ENCODE measurements at regions not wholly inside any gene's neighbourhood (a gene's known extent, or its start where the extent isn't known, plus 50 kb on each side); places are given as distances from the start of the nearest gene placed in this dataset.

- ChIA-PET POLR2A (no interaction called here), CTCF (no interaction called here)
- no peaks in the 10 kb centered on the region for H3K9me3 ChIP-seq (replicated peaks; ENCODE audit: control insufficient read depth, insufficient read depth, low read length)
- H3K4me3 ChIP-seq (replicated peaks in 1 of 3; ENCODE audit: insufficient read depth in 1 of 3, low read depth in 1 of 3, low read length in 3 of 3): no peak overlapping the region
- BruUV-seq (replicated peaks): no TSS peak
- FAIRE-seq: no peak
- no peak for DNase-seq (ENCODE audit: low read depth, low spot score)
- no peak for TF ChIP-seq FOS (IDR thresholded peaks at IDR 0.05; ENCODE audit: borderline replicate concordance, insufficient read depth, low read length)
- no peak overlapping the region for H3K4me2 ChIP-seq (ENCODE audit: insufficient read depth, low read length)
- H2AFZ ChIP-seq (ENCODE audit: low read depth, low read length): no peak overlapping the region
- H4K20me1 ChIP-seq (replicated peaks; ENCODE audit: control insufficient read depth, extremely low read depth, insufficient read depth, low read length): no peaks in the 10 kb centered on the region
- no peaks in the 10 kb centered on the region for H3K36me3 ChIP-seq (ENCODE audit: control insufficient read depth in 2 of 2, extremely low read depth in 1 of 2, insufficient read depth in 2 of 2, low read length in 2 of 2)
- no peak overlapping the region for H3K27ac ChIP-seq (ENCODE audit: insufficient read depth, low read depth, low read length)
- intact Hi-C loops (cut with micrococcal nuclease): no loop called here
- dilution Hi-C loops (cut with MboI; ENCODE audit: extremely low pct_ligation_motif_present, low sequenced_read_pairs): no loop called here
- H3K27me3 ChIP-seq (ENCODE audit: control insufficient read depth in 2 of 2, insufficient read depth in 2 of 2, low read length in 2 of 2): no peaks in the 10 kb centered on the region
- no peaks in the 10 kb centered on the region for H3K9me1 ChIP-seq (replicated peaks; ENCODE audit: control insufficient read depth, extremely low read depth, insufficient read depth, low read length)
- H3K79me2 ChIP-seq (ENCODE audit: control insufficient read depth, insufficient read depth, low read length): no peaks in the 10 kb centered on the region
- no peaks in the 10 kb centered on the region for H3K4me1 ChIP-seq (ENCODE audit: control insufficient read depth, extremely low read depth, insufficient read depth, low read length)
- H3K9ac ChIP-seq (replicated peaks; ENCODE audit: extremely low read depth, insufficient read depth, low read length): no peak overlapping the region
Observed at GRCh38 chr6:102582569-102582968, 1189.1 kb downstream of the GRIK2 start.

GRCh38 chr6:102581378-102582124 lies 1188.0 kb downstream of the GRIK2 start:
- no peaks in the 10 kb centered on the region for H3K79me2 ChIP-seq (ENCODE audit: control insufficient read depth, insufficient read depth, low read length)
- CTCF ChIA-PET: no interaction called here
- no peak overlapping the region for H2AFZ ChIP-seq (ENCODE audit: low read depth, low read length)
- H3K27ac ChIP-seq (ENCODE audit: insufficient read depth, low read depth, low read length): no peak overlapping the region
- H3K27me3 ChIP-seq (ENCODE audit: control insufficient read depth in 2 of 2, insufficient read depth in 2 of 2, low read length in 2 of 2): no peaks in the 10 kb centered on the region
- H3K4me3 ChIP-seq (replicated peaks in 1 of 3; ENCODE audit: insufficient read depth in 1 of 3, low read depth in 1 of 3, low read length in 3 of 3): no peak overlapping the region
- H3K9ac ChIP-seq (replicated peaks; ENCODE audit: extremely low read depth, insufficient read depth, low read length): no peak overlapping the region
- BruUV-seq (replicated peaks): no TSS peak
- no peaks in the 10 kb centered on the region for H4K20me1 ChIP-seq (replicated peaks; ENCODE audit: control insufficient read depth, extremely low read depth, insufficient read depth, low read length)
- DNase-seq (ENCODE audit: low read depth, low spot score) (no peak), FAIRE-seq (no peak)
- H3K36me3 ChIP-seq (ENCODE audit: control insufficient read depth in 2 of 2, extremely low read depth in 1 of 2, insufficient read depth in 2 of 2, low read length in 2 of 2): no peaks in the 10 kb centered on the region
- H3K9me1 ChIP-seq (replicated peaks; ENCODE audit: control insufficient read depth, extremely low read depth, insufficient read depth, low read length): no peaks in the 10 kb centered on the region
- H3K4me1 ChIP-seq (ENCODE audit: control insufficient read depth, extremely low read depth, insufficient read depth, low read length): no peaks in the 10 kb centered on the region
- POLR2A ChIA-PET: no interaction called here
- H3K4me2 ChIP-seq (ENCODE audit: insufficient read depth, low read length): no peak overlapping the region
- dilution Hi-C loops (cut with MboI; ENCODE audit: extremely low pct_ligation_motif_present, low sequenced_read_pairs) (no loop called here), intact Hi-C loops (cut with micrococcal nuclease) (no loop called here)
- TF ChIP-seq JUN (IDR thresholded peaks at IDR 0.05; ENCODE audit: borderline replicate concordance, insufficient read depth, insufficient read length, low read depth): no peak
- TF ChIP-seq EZH2 (IDR thresholded peaks at IDR 0.05; ENCODE audit: borderline replicate concordance, low read depth, low read length, severe bottlenecking): no peak
- TF ChIP-seq MYC (IDR thresholded peaks at IDR 0.05; ENCODE audit: low read depth, low read length): no peak
- TF ChIP-seq FOS (IDR thresholded peaks at IDR 0.05; ENCODE audit: borderline replicate concordance, insufficient read depth, low read length): no peak
- TF ChIP-seq, protein P1, sequence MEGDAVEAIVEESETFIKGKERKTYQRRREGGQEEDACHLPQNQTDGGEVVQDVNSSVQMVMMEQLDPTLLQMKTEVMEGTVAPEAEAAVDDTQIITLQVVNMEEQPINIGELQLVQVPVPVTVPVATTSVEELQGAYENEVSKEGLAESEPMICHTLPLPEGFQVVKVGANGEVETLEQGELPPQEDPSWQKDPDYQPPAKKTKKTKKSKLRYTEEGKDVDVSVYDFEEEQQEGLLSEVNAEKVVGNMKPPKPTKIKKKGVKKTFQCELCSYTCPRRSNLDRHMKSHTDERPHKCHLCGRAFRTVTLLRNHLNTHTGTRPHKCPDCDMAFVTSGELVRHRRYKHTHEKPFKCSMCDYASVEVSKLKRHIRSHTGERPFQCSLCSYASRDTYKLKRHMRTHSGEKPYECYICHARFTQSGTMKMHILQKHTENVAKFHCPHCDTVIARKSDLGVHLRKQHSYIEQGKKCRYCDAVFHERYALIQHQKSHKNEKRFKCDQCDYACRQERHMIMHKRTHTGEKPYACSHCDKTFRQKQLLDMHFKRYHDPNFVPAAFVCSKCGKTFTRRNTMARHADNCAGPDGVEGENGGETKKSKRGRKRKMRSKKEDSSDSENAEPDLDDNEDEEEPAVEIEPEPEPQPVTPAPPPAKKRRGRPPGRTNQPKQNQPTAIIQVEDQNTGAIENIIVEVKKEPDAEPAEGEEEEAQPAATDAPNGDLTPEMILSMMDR (IDR thresholded peaks at IDR 0.05; ENCODE audit: extremely low read depth in 1 of 2, insufficient read depth in 1 of 2, low read depth in 1 of 2, low read length in 2 of 2): no peak
- TF ChIP-seq POLR2AphosphoS5 (IDR thresholded peaks at IDR 0.05; ENCODE audit: insufficient read depth, low read depth, low read length): no peak
- TF ChIP-seq GATA2 (IDR thresholded peaks at IDR 0.05; ENCODE audit: insufficient read depth, insufficient read length, low read depth, low read length): no peak
- no peak for TF ChIP-seq MAX (IDR thresholded peaks at IDR 0.05; ENCODE audit: insufficient read depth, insufficient read length)
- no peak for TF ChIP-seq POLR2A (IDR thresholded peaks at IDR 0.05; ENCODE audit: low read depth, low read length)
- H3K9me3 ChIP-seq (replicated peaks; ENCODE audit: control insufficient read depth, insufficient read depth, low read length): no peaks in the 10 kb centered on the region

Data from endothelial cell of umbilical vein (primary cell).